NCI-H2029 treated with DMSO at 0.1 percent for 48 hours (cell line): ENCODE measurements at regions not wholly inside any gene's neighbourhood (a gene's known extent, or its start where the extent isn't known, plus 50 kb on each side); places are given as distances from the start of the nearest gene placed in this dataset.
A peak's percentile ranks its signal among the peaks of the same experiment; 100 is the strongest.

Experiments used
- DNase-seq: peaks from one replicate; lab custom pipeline; 2025; lab: John Stamatoyannopoulos, UW

- no peak for DNase-seq
These were observed 133.0 kb upstream of the ASTN2 start for GRCh38 chr9:117547904-117548303.

GRCh38 chr9:117546894-117547678 is 132.2 kb upstream of the ASTN2 start:
- DNase-seq, result no peak

GRCh38 chr9:117545846-117546245 is 131.0 kb upstream of the ASTN2 start:
- DNase-seq, result no peak

GRCh38 chr9:117543089-117543488 is 128.2 kb upstream of the ASTN2 start:
- DNase-seq, result no peak

- no peak for DNase-seq
These were observed 127.2 kb upstream of the ASTN2 start for GRCh38 chr9:117542021-117542420.

GRCh38 chr9:117541181-117541580 is 126.3 kb upstream of the ASTN2 start:
- DNase-seq, result no peak

GRCh38 chr9:117535973-117536372 is 121.1 kb upstream of the ASTN2 start:
- DNase-seq, result no peak

GRCh38 chr9:117535434-117535833 is 120.6 kb upstream of the ASTN2 start:
- DNase-seq, result no peak

GRCh38 chr9:117528225-117528624 is 113.4 kb upstream of the ASTN2 start:
- DNase-seq, result peak; percentile 50

GRCh38 chr9:117526674-117527073 is 111.8 kb upstream of the ASTN2 start:
- peak; percentile 77 for DNase-seq

GRCh38 chr9:117523531-117524153 is 108.8 kb upstream of the ASTN2 start:
- DNase-seq, result no peak

- DNase-seq, result no peak
These were observed 106.4 kb upstream of the ASTN2 start for GRCh38 chr9:117521293-117521692.

GRCh38 chr9:117516676-117517632 is 102.1 kb upstream of the ASTN2 start:
- DNase-seq, result peak; percentile 40

GRCh38 chr9:117511852-117512481 is 97.1 kb upstream of the ASTN2 start:
- DNase-seq, result no peak

- no peak for DNase-seq
These were observed 81.5 kb upstream of the ASTN2 start for GRCh38 chr9:117496307-117496706.

GRCh38 chr9:117494401-117495090 is 79.7 kb upstream of the ASTN2 start:
- DNase-seq, result peak; percentile 75

GRCh38 chr9:117492476-117492875 is 77.6 kb upstream of the ASTN2 start:
- no peak for DNase-seq

GRCh38 chr9:117491491-117491890 is 76.6 kb upstream of the ASTN2 start:
- DNase-seq, result no peak

GRCh38 chr9:117490199-117490598 is 75.3 kb upstream of the ASTN2 start:
- DNase-seq, result no peak

GRCh38 chr9:117488659-117489058 is 73.8 kb upstream of the ASTN2 start:
- no peak for DNase-seq

- DNase-seq, result peak; percentile 99
These were observed 72.8 kb upstream of the ASTN2 start for GRCh38 chr9:117487555-117488175.
